GM21526 (cell line): ENCODE measurements at regions not wholly inside any gene's neighbourhood (a gene's known extent, or its start where the extent isn't known, plus 50 kb on each side); places are given as distances from the start of the nearest gene placed in this dataset.
"Not testable (repeated sequence)": the region's sequence is repeated elsewhere in the genome, so short reads cannot be mapped to it uniquely, and the experiment has no call there.

Experiments
- ATAC-seq: cut with Tn5 transposase; IDR thresholded peaks from one replicate; pipeline ENCODE4 v1.9.1; 2021; ENCODE audit warnings: moderate library complexity; ENCODE audit not compliant: unreplicated experiment, low FRiP score

- ATAC-seq: no peak
Measured at GRCh38 chr4:103422467-103423219, 224.5 kb upstream of the CENPE start.

- no peak for ATAC-seq
Measured at GRCh38 chr4:103415801-103416200, 217.7 kb upstream of the CENPE start.

- not testable (repeated sequence) for ATAC-seq
Measured at GRCh38 chr4:103412646-103413045, 214.5 kb upstream of the CENPE start.

DNA sequence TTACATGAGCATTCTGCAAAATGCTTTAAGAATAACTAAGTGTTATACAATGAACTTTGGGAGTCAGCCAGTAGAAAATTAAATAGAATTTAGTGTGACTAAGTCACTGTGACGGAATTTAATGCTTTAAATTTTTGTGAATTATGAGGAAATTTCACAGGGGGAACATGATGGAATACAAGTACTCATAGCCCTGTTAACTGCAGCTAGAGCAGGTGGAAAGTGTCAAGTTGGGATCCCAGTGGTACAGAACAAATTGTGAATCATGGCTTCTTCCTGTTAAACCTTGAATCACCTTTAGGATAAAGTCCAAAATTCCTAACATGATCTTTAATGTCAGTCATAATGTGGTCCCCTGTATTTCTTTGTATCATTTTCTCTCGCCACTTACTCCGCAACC, 212.2 kb upstream of the CENPE start:
- no peak for ATAC-seq

GRCh38 chr4:103405415-103405814, 207.3 kb upstream of the CENPE start:
- peak; percentile 75 for ATAC-seq

DNA sequence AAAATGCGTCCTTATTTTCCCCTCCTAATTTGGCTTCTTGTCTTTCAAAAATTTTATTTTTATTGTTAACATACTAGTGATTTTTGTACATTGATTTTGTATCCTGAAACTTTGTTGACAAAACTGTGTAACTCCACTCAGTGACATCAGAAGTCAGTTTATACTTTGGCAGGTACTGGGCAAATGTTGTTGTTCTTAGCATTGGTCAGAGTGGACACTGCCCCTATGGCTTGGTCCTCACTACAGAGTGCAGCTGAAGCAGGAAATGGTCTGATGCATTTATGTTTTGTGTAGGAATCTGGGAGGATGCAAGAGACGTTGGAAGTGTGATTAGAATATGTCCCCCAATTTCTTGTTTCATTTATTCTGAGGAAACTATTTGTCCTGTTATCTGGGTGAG, 205.5 kb upstream of the CENPE start:
- ATAC-seq: no peak

DNA sequence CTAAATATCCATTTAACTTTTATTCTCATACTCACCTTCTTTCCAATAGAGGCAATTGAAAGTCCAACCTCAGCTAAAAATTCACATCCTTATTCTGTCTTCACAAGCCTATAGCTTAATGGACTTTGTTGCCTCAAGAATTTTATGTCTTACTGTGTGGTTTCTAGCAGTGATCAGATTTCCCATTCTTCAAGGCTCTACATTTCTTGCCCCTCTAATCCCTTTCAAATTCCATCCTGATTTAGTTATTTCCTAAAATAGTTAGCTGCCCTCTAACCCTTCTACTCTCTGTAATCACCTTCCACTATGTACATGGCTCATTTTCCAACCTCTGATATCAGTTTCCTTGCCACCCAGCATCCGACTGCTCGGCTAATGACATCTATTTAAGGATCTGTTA, 204.1 kb upstream of the CENPE start:
- no peak for ATAC-seq

DNA sequence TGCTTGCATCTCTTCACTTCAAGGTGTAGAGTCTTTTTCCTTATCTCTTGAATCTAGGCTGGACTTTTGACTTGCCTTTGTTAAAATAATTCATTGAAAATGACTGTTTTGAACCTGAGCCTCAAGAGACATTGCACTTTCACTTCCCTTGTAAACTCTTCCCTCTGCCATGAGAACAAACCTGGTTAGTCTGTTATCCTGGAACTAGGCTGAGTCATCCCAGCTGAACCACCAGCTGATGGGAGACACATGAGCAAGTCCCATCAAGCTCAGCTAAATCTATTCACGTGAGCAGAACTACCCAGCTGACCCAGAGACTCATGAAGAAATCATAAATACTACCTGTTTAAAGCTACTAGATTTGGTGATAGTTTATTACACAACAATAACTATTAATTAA, 202.3 kb upstream of the CENPE start:
- ATAC-seq: peak; percentile 61

DNA sequence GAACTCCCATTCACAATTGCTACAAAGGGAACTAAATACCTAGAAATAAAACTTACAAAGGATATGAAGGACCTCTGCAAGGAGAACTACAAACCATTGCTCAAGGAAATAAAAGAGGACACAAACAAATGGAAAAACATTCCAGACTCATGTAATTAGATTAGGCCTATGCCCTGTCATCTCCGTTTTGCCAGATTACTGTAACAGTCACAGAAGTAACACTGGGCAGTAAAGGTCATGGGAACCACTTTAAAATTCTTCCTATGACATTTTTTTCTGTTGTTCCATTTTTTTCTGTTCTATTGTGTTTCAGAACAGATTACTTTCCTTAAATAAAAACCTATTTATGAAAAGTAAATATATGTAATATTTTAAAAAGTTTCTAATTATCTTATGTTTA, 199.4 kb upstream of the CENPE start:
- ATAC-seq: no peak

GRCh38 chr4:103387508-103388011, 189.4 kb upstream of the CENPE start:
- not testable (repeated sequence) for ATAC-seq

- ATAC-seq: not testable (repeated sequence)
Measured at GRCh38 chr4:103385565-103385964, 187.4 kb upstream of the CENPE start.

GRCh38 chr4:103375278-103375677, 177.1 kb upstream of the CENPE start:
- ATAC-seq: no peak

DNA sequence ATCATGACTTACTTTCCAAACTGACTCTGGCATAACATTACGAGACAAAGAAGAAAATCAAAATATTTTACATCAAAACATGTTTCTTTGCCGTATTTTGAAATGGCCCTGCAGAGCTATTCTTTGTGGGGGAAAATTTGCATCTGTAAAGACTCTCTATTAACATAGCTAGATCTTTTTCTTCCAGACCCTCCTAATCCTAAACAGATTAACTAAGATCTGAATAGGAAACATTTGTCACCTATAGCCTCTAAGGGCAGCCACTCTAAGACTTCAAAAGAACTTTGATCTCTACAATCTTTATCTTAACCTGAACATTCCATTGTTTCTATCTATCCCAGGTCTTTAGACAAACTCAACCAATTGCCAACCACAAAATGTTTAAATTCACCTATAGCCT, 176.6 kb upstream of the CENPE start:
- no peak for ATAC-seq

- ATAC-seq: no peak
Measured at GRCh38 chr4:103374306-103374705, 176.2 kb upstream of the CENPE start.

DNA sequence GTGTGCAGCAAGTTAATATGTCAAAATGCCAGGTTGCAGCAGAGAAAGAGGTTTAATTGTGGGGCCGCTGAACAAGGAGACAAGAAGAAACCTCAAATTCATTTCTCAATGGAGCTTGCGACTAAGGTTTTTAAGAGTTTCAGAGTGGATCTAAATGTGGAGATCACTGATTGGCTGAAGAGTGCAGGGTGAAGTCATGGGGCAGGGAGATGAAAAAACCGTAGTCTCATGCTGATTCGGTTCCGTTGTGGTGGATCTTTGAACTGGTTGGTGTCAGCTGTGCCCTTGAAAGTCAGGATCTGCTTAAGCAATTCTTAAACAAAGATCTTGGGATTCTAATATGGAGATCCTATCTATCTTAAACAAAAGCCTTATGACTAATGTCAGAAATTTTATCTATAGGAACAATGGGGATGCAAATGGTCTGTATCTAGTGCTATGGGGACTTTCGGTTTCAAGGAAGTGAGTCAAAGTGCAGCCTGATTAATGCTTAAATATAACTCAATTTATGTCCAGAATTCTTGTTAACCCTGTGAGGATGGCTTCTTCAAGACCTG, 173.9 kb upstream of the CENPE start:
- ATAC-seq: no peak

DNA sequence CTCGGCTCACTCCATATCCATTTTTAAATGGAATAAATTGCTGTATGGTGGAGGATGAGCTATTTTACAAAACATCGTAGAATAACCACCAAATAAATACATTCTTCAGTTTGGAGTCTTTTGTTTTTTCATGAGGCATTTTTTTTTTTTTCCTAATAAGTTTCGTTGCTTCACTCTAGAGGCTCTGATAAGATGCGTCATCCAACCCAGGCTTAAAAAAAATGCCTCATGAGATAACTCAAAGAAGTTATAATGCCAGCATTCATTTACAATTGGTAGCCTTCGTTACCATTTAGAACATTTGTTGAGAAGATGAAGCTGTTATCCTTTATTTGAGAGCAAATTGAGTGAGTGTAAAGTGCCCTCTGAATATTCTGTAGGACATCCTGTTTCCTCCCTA, 172.2 kb upstream of the CENPE start:
- ATAC-seq: no peak

DNA sequence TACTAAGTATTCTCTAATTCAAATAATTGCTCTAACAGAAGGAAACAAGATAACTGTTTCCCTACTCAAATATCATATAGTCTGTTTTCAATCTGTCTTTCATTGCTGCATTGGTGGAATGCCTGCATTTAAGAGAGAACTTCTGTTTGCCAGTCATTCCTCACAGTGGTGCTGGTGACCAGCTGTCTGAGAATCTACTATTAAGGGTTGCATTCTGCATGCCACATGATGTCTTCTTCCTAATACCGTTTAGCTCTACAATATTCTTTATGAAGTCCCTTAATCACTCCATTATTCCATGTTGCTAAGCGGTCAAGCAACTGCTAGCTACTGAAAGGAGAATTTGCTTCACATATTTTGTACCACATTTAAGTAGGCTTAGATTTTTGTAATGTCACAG, 167.1 kb upstream of the CENPE start:
- no peak for ATAC-seq

- ATAC-seq: no peak
Measured at GRCh38 chr4:103364083-103364482, 165.9 kb upstream of the CENPE start.

DNA sequence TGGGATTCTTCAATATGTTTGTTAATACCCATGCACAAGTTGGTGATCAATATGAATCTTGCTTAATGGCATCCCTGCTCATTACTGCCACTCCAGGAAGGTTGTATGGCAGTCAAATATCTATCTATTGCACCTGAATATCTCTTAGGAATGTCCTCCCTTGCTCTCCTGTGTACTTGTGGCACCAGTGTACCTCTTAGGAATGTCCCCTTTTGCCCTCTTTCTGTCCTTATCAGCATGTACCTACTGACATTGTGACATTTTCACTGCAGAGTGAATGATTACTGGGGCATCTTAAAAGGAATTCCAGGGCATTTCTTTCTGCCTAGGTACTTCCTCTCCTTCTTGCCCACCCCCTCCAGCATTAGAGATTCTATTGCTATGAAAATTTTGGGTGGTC, 163.8 kb upstream of the CENPE start:
- no peak for ATAC-seq

- ATAC-seq: no peak
Measured at GRCh38 chr4:103359900-103360299, 161.8 kb upstream of the CENPE start.

DNA sequence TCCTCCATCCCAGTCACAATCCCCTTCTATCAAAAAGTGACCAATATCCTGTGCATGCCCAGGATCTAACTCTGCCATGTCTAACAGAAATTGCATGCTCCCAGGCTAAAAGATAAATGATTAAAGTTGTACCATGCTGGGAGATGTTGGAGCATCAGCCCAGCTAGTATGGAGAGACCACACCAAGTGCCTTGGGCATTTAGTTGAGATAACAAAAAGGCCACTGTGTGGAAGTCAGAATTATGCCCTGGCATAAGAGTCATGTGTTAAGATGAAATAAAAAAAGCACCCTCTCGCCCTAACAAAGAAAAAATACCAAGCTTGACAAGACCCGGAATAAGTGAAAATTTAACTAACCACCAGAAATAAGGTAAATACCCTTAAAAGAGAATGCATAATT, 155.9 kb upstream of the CENPE start:
- no peak for ATAC-seq

GRCh38 chr4:103329642-103330041, 131.5 kb upstream of the CENPE start:
- no peak for ATAC-seq
